CD4-positive, alpha-beta T cell treated with Interleukin-1 beta for 1 hour (primary cell): ENCODE measurements at regions not wholly inside any gene's neighbourhood (a gene's known extent, or its start where the extent isn't known, plus 50 kb on each side); places are given as distances from the start of the nearest gene placed in this dataset.
"Not testable (repeated sequence)": the region's sequence is repeated elsewhere in the genome, so short reads cannot be mapped to it uniquely, and the experiment has no call there.

Experiments
- DNase-seq, 2 donors: peaks; one replicate each; pipeline ENCODE4 v3.0.0-alpha.2; 2020 to 2022

DNA sequence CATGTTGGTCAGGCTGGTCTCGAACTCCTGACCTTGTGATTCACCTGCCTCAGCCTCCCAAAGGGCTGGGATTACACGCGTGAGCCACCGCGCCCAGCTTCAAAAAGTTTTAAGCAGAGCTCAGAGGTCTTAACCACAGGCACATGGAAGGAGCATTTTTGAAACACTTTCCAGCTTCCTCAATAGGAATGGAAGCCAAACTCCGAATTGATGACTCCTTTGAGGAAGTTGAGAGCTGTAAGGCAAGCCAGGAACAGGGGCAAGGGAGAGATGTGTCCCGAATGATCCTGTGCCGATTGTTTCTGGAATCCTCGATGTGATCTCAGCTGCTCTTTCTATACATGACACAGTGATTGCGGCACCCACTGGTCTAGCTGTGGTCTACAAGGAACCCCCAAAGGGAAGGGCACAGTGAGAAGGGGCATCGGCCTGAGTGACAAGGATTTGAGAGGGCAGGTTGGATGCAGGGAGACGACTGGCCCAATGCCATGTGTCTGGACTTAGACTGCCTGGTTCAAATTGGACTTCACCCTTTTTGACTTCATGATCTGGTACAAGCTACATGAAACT lies 116.2 kb downstream of the ADRA2C start:
- not testable (repeated sequence) for DNase-seq

DNA sequence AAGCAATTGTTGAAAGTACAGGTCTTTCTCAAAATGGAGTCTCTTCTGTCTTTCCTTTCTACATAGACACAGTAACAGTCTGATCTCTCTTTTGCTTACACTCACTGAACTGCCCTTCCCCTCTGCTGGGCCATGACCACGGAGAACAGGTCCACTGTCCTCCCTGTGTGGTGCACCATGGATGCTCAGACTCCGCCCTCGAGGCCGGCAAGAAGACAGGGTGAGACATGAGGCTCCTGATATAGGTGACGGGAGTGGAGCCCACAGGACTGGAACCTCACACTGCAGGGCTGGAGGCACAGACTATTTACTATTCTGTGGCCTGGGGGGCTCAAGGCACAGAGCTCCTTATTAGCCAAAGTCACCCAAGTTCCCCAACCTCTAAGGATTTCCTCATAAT lies 118.1 kb downstream of the ADRA2C start:
- DNase-seq, result not testable (repeated sequence)

DNA sequence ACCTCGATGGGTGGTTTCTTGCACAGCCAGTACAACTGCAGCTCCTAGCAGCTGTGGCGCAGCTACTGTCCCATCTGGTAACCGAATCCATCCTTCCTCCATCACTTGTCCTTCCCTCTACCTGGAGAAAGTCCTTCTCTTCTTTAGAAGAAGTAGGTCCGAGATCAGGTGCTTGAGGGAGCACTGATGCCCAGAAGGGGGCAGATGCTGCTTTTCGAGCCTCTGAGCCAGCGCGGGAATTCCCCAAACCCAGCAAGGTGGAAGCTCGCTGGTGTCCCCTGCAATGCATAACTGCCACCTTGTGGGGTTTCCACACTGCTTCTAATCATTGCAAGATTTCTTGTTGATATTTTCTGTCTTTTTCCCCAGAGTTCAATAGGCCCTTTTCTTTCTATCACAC lies 127.4 kb downstream of the ADRA2C start:
- DNase-seq, result peak in 1 of 2 donors; percentile 26

DNA sequence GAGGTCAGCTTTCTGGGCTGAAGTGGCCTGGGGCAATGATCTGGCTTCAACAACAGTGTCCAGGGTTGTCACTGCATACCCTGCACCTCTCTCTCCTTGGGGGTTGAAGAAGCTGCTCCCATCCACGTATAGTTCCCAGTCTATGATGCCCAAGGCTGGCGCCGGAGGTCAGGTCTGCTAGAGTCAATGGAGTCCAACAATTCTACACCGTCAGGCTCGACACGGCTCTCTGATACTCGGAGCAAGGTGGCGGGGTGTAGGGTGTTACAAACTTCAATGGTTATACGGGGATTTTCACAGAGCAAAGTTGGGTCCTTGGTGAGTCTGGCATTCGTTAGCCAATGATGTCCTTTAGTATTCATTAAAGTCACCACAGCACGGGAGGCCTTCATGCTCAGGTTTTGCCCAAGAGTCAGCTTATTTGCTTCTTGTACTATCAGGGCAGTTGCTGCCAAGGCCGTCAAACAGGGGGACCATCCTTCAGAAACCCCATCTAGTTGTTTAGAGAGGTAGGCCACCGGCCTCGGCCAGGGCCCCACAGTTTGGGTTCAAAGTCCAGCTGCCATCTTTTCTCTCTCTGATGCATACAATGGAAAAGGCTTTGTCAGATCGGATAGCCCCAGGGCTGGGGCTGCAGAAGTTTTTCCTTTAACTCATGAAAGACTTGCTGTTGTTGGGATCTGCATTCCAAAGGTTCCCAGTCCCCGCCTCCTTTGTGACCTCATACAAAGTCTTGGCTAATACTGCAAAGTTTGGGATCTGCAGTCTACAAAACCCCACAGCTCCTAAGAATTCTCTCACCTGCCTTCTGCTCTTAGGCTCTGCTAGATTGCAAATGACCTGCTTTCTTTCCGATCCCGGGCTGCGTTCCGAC lies 128.1 kb downstream of the ADRA2C start:
- DNase-seq, result not testable (repeated sequence)

DNA sequence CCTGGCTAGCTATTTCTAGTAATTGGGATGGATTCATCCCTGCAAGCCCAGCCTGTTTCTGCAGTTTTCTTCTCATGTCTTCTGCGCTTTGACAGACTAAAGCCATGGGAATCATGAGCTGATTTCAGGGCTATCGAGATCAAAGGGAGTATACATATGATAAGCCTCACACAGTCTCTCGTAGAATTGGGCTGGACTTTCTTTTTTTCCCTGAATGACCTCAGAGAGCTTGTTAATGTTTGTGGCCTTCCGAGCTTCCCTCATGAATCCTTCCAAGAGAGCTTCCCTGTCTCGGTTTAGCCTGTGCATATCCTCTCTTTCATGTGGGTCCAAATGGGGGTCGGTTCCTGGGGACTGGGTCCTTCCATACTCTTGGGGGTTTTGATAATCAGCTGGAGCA lies 130.3 kb downstream of the ADRA2C start:
- DNase-seq, result no peak

GRCh38 chr4:3896871-3897578 lies 130.8 kb downstream of the ADRA2C start:
- DNase-seq, result not testable (repeated sequence)

DNA sequence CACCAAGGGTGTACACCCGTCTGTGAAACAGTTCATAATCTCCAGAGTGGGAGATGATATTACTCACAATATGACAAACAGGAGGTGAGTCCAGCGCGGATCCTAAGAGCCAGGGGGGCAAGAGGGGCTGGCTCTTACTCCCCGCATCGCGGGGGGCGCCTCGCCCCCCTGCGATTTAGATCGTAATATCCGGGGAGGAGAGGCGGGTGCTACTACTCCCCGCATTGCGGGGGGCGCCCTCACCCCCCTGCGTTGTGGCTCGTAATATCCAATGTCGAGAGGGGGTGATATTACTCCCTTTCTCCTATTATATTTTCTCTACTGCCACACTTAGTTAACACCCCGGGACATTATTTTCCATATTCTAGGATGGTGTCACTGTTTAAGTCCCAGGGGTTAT lies 131.9 kb downstream of the ADRA2C start:
- DNase-seq, result no peak

GRCh38 chr4:3898928-3899327 lies 132.7 kb downstream of the ADRA2C start:
- DNase-seq, result not testable (repeated sequence)

GRCh38 chr4:3904264-3904955 lies 138.2 kb downstream of the ADRA2C start:
- DNase-seq, result not testable (repeated sequence)

GRCh38 chr4:3909616-3910015 lies 143.4 kb downstream of the ADRA2C start:
- DNase-seq, result not testable (repeated sequence)

DNA sequence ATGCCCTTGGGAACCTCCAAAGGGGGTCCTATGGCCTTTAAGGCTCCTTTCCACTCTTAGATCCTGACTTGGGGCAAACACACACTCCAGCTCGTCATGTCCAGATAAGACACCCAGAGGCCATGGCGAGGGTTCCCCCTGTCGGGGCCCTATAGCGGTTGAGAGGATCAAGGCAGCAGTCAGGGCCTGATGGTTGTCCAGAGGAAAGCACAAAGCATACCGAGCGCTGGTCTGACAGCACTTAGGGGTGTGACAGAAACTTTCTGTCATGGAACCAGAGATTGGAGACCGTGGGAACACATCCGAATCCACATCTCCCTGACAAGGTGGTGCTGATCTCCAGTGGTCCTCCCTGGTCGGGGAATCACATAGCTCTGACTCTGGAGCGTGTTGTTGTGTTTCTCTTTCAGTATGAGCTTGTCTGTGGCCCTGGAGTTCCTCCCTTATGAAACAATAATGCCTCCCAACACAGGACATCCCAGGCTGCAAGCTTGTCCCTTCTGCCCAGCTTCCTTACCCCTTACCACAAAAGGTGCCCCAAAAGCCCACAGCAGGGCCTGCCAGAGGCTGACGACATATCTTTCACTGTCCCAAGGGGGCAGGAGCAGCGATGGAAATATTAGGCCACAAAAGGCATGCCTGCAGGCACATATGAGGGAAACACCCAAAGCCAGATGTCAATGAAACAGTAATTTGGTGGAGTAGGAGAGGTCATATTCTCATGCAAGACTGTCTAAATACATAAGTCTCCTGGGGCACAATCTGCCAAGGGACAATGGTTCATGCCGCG lies 144.2 kb downstream of the ADRA2C start:
- not testable (repeated sequence) for DNase-seq

DNA sequence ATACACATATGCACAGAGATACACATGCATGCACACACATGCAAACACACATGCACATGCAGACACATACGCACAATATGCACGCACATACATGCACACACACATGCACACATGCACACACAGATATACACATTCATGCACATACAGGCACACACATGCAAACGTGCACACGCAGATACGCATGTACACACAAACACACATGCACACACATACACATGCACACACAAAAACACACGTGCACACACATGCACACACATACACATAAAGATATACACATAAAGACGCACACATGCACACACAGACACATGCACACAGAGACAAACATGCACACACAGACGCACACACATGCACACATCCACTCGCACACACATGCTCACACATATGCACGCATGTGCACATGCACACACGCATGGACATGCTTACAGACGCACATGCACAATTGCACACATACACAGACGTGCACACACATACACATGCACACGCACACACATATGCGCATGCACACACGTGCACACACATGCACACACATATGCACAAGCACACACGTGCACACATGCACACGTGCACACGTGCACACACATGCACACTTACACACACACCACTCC lies 145.2 kb downstream of the ADRA2C start:
- DNase-seq, result no peak

DNA sequence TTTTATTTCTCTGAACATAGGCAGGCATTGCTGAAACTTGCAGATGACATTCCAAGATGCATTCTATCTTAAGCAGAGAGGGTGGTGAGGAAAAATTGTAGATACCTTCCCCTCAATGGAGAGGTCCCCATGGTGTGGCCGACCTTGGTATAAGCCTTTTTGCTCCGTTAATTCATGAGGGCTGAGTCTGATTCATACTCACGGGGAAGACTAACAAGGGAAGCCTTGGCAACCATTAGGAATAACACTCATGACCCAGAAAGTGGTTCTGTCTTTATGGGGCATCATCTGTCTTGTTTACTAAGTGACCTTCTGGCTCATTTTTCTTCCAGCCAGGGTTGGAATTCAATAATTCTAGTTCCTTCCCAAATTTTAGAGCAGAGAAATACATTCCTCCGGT lies 148.3 kb downstream of the ADRA2C start:
- DNase-seq, result not testable (repeated sequence)

GRCh38 chr4:3919509-3919908 lies 153.3 kb downstream of the ADRA2C start:
- DNase-seq, result not testable (repeated sequence)

DNA sequence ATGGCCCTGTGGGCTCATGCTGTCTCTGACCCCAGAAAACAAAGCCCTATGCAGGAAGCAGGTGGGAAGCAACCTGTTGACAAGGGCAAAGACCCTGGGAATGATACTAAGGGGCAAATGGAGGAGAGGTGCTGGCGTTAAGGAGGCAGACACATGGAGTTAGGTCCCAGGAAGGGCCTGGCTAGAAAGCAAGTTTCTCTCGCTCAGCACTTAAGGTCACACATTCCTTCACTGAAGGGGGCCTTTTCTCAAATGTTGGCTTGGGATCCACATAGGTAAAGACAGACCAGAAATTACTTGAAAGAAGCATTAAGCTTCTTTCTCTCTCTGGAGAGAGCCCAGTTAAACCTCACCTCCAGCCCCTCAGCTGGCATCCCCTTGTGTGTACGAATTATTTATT lies 155.7 kb downstream of the ADRA2C start:
- not testable (repeated sequence) for DNase-seq

DNA sequence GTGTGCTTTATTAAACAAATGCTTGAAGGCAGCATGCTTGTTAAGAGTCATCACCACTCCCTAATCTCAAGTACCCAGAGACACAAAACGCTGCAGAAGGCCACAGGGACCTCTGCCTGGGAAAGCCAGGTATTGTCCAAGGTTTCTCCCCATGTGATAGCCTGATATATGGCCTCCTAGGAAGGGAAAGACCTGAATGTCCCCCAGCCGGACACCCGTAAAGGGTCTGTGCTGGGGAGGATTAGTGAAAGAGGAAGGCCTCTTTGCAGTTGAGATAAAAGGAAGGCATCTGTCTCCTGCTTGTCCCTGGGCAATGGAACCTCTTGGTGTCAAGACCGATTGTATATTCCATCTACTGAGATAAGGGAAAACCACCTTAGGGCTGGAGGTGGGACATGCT lies 159.7 kb downstream of the ADRA2C start:
- DNase-seq, result not testable (repeated sequence)

- DNase-seq, result not testable (repeated sequence)
These were observed 160.1 kb downstream of the ADRA2C start for GRCh38 chr4:3926271-3926670.

- DNase-seq, result not testable (repeated sequence)
These were observed 161.0 kb downstream of the ADRA2C start for GRCh38 chr4:3926969-3927755.

DNA sequence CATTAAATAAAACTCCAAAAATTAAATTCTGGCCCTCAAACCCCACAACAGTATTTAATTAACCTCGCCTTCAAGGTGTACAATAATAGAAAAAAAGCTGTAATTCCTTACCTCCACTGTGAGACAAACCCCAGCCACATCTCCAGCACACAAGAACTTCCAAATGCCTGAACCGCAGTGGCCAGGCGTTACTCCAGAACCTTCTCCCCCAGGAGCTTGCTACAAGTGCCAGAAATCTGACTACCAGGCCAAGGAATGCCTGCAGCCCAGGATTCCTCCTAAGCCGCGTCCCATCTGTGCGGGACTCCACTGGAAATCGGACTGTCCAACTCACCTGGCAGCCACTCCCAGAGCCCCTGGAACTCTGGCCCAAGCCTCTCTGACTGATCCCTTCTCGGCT lies 163.2 kb downstream of the ADRA2C start:
- not testable (repeated sequence) for DNase-seq

DNA sequence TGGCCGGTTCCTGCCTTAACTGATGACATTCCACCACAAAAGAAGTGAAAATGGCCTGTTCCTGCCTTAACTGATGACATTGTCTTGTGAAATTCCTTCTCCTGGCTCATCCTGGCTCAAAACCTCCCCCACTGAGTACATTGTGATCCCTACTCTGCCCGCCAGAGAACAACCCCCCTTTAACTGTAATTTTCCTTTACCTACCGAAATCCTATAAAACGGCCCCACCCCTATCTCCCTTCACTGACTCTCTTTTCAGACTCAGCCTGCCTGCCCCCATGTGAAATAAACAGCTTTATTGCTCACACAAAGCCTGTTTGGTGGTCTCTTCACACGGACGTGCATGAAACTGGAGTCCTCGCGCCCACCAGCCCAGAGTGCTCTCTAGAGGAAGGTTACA lies 166.5 kb downstream of the ADRA2C start:
- DNase-seq, result not testable (repeated sequence)

GRCh38 chr4:3935406-3935805 lies 169.2 kb downstream of the ADRA2C start:
- not testable (repeated sequence) for DNase-seq
